ENCODE measurements at regions not wholly inside any gene's neighbourhood (a gene's known extent, or its start where the extent isn't known, plus 50 kb on each side); places are given as distances from the start of the nearest gene placed in this dataset.

- TF ChIP-seq JUND (IDR thresholded peaks at IDR 0.05; ENCODE audit: low read depth): no peak
- peak in 1 of 2 experiments; percentile 46 for DNase-seq (ENCODE audit: low read depth in 1 of 2, low spot score in 1 of 2)
- in situ Hi-C loops (cut with HindIII; ENCODE audit: low pct_unique_long_range_greater_than_20kb, low sequenced_read_pairs): no loop called here
Observed at GRCh38 chr3:144763878-144764454, 792.3 kb downstream of the DIPK2A start.

GRCh38 chr3:144770281-144770680 lies 798.7 kb downstream of the DIPK2A start:
- no peak for TF ChIP-seq JUND (IDR thresholded peaks at IDR 0.05; ENCODE audit: low read depth)
- in situ Hi-C loops (cut with HindIII; ENCODE audit: low pct_unique_long_range_greater_than_20kb, low sequenced_read_pairs): no loop called here
- no peak for DNase-seq (ENCODE audit: low read depth in 1 of 2, low spot score in 1 of 2)

GRCh38 chr3:144770915-144771351 lies 799.3 kb downstream of the DIPK2A start:
- in situ Hi-C loops (cut with HindIII; ENCODE audit: low pct_unique_long_range_greater_than_20kb, low sequenced_read_pairs): no loop called here
- DNase-seq (ENCODE audit: low read depth in 1 of 2, low spot score in 1 of 2): peak in 1 of 2 experiments; percentile 66
- no peak for TF ChIP-seq JUND (IDR thresholded peaks at IDR 0.05; ENCODE audit: low read depth)

GRCh38 chr3:144771381-144771870 lies 799.8 kb downstream of the DIPK2A start:
- no peak for TF ChIP-seq JUND (IDR thresholded peaks at IDR 0.05; ENCODE audit: low read depth)
- in situ Hi-C loops (cut with HindIII; ENCODE audit: low pct_unique_long_range_greater_than_20kb, low sequenced_read_pairs): no loop called here
- no peak for DNase-seq (ENCODE audit: low read depth in 1 of 2, low spot score in 1 of 2)

GRCh38 chr3:144772372-144772771 lies 800.7 kb downstream of the DIPK2A start:
- DNase-seq (ENCODE audit: low read depth in 1 of 2, low spot score in 1 of 2): no peak
- no peak for TF ChIP-seq JUND (IDR thresholded peaks at IDR 0.05; ENCODE audit: low read depth)
- in situ Hi-C loops (cut with HindIII; ENCODE audit: low pct_unique_long_range_greater_than_20kb, low sequenced_read_pairs): no loop called here

GRCh38 chr3:144773350-144773749 lies 801.7 kb downstream of the DIPK2A start:
- in situ Hi-C loops (cut with HindIII; ENCODE audit: low pct_unique_long_range_greater_than_20kb, low sequenced_read_pairs): no loop called here
- no peak for TF ChIP-seq JUND (IDR thresholded peaks at IDR 0.05; ENCODE audit: low read depth)
- no peak for DNase-seq (ENCODE audit: low read depth in 1 of 2, low spot score in 1 of 2)

GRCh38 chr3:144774897-144775296 lies 803.3 kb downstream of the DIPK2A start:
- TF ChIP-seq JUND (IDR thresholded peaks at IDR 0.05; ENCODE audit: low read depth): no peak
- peak in 1 of 2 experiments; percentile 10 for DNase-seq (ENCODE audit: low read depth in 1 of 2, low spot score in 1 of 2)
- in situ Hi-C loops (cut with HindIII; ENCODE audit: low pct_unique_long_range_greater_than_20kb, low sequenced_read_pairs): no loop called here

GRCh38 chr3:144775551-144775950 lies 803.9 kb downstream of the DIPK2A start:
- no peak for DNase-seq (ENCODE audit: low read depth in 1 of 2, low spot score in 1 of 2)
- TF ChIP-seq JUND (IDR thresholded peaks at IDR 0.05; ENCODE audit: low read depth): no peak
- in situ Hi-C loops (cut with HindIII; ENCODE audit: low pct_unique_long_range_greater_than_20kb, low sequenced_read_pairs): no loop called here

GRCh38 chr3:144777906-144778305 lies 806.3 kb downstream of the DIPK2A start:
- no peak for DNase-seq (ENCODE audit: low read depth in 1 of 2, low spot score in 1 of 2)
- in situ Hi-C loops (cut with HindIII; ENCODE audit: low pct_unique_long_range_greater_than_20kb, low sequenced_read_pairs): no loop called here
- TF ChIP-seq JUND (IDR thresholded peaks at IDR 0.05; ENCODE audit: low read depth): no peak

GRCh38 chr3:144791034-144791433 lies 819.4 kb downstream of the DIPK2A start:
- DNase-seq (ENCODE audit: low read depth in 1 of 2, low spot score in 1 of 2): no peak
- no peak for TF ChIP-seq JUND (IDR thresholded peaks at IDR 0.05; ENCODE audit: low read depth)
- in situ Hi-C loops (cut with HindIII; ENCODE audit: low pct_unique_long_range_greater_than_20kb, low sequenced_read_pairs): no loop called here

- no peak for TF ChIP-seq JUND (IDR thresholded peaks at IDR 0.05; ENCODE audit: low read depth)
- no peak for DNase-seq (ENCODE audit: low read depth in 1 of 2, low spot score in 1 of 2)
- in situ Hi-C loops (cut with HindIII; ENCODE audit: low pct_unique_long_range_greater_than_20kb, low sequenced_read_pairs): no loop called here
Observed at GRCh38 chr3:144801890-144802289, 830.3 kb downstream of the DIPK2A start.

GRCh38 chr3:144809380-144809779 lies 837.8 kb downstream of the DIPK2A start:
- no peak for DNase-seq (ENCODE audit: low read depth in 1 of 2, low spot score in 1 of 2)
- in situ Hi-C loops (cut with HindIII; ENCODE audit: low pct_unique_long_range_greater_than_20kb, low sequenced_read_pairs): no loop called here
- TF ChIP-seq JUND (IDR thresholded peaks at IDR 0.05; ENCODE audit: low read depth): no peak

- no peak for TF ChIP-seq JUND (IDR thresholded peaks at IDR 0.05; ENCODE audit: low read depth)
- in situ Hi-C loops (cut with HindIII; ENCODE audit: low pct_unique_long_range_greater_than_20kb, low sequenced_read_pairs): no loop called here
- no peak for DNase-seq (ENCODE audit: low read depth in 1 of 2, low spot score in 1 of 2)
Observed at GRCh38 chr3:144810160-144810559, 838.5 kb downstream of the DIPK2A start.

- in situ Hi-C loops (cut with HindIII; ENCODE audit: low pct_unique_long_range_greater_than_20kb, low sequenced_read_pairs): no loop called here
- no peak for TF ChIP-seq JUND (IDR thresholded peaks at IDR 0.05; ENCODE audit: low read depth)
- DNase-seq (ENCODE audit: low read depth in 1 of 2, low spot score in 1 of 2): no peak
Observed at GRCh38 chr3:144815655-144816054, 844.0 kb downstream of the DIPK2A start.
